HepG2 (cell line): ENCODE measurements at regions not wholly inside any gene's neighbourhood (a gene's known extent, or its start where the extent isn't known, plus 50 kb on each side); places are given as distances from the start of the nearest gene placed in this dataset.

Experiments
- ESRRA ChIP-seq: sonication (generic); formaldehyde crosslinking; IDR thresholded peaks from 2 replicates; pipeline ENCODE4 v1.5.1; 2020; ENCODE audit warnings: mild to moderate bottlenecking, low read depth, missing genetic modification reagents
- FOXA1 ChIP-seq, 2 experiments: fragments of 450-650 bp in 1 of 2; sonication (generic) in 1 of 2; formaldehyde crosslinking in 1 of 2; IDR thresholded peaks; 2 replicates each; pipeline versions ENCODE4 v1.4.0 to v1.6.1; 2016 to 2020; ENCODE audit warnings: missing genetic modification reagents in 1 of 2
- KIAA2018 ChIP-seq: sonication (generic); formaldehyde crosslinking; IDR thresholded peaks from 2 replicates; pipeline ENCODE4 v1.5.0; 2020; ENCODE audit warnings: mild to moderate bottlenecking, missing genetic modification reagents, borderline replicate concordance
- MYPOP ChIP-seq: sonication (generic); formaldehyde crosslinking; IDR thresholded peaks from 2 replicates; pipeline ENCODE4 v1.8.1; 2023; ENCODE audit warnings: mild to moderate bottlenecking, moderate library complexity, missing genetic modification reagents
- PRDM15 ChIP-seq: sonication (generic); formaldehyde crosslinking; IDR thresholded peaks from 2 replicates; pipeline ENCODE4 v1.4.0; 2020; ENCODE audit warnings: missing genetic modification reagents
- ZBTB3 ChIP-seq: sonication (generic); formaldehyde crosslinking; IDR thresholded peaks from 2 replicates; pipeline ENCODE4 v1.4.0; 2020; ENCODE audit warnings: low read depth, mild to moderate bottlenecking, moderate library complexity, missing genetic modification reagents, borderline replicate concordance
- ZMYM4 ChIP-seq: sonication (generic); formaldehyde crosslinking; IDR thresholded peaks from 2 replicates; pipeline ENCODE4 v1.8.1; 2023; ENCODE audit warnings: mild to moderate bottlenecking, missing genetic modification reagents
- ZNF563 ChIP-seq: sonication (generic); formaldehyde crosslinking; IDR thresholded peaks from 2 replicates; pipeline ENCODE4 v1.8.0; 2022; ENCODE audit warnings: mild to moderate bottlenecking, moderate library complexity, missing genetic modification reagents

GRCh38 chr20:23152308-23152892, 66.3 kb upstream of the CD93 start (continued):
- TF ChIP-seq KIAA2018 (no peak), ZBTB3 (CRISPR knock-in tag) (no peak), PRDM15 (CRISPR knock-in tag) (no peak), ZMYM4 (CRISPR knock-in tag) (peak; percentile 59; the same call in 1 of the 2 replicates), FOXA1 (IDR thresholded peaks at IDR 0.05) (no peak), FOXA1 (CRISPR knock-in tag; IDR thresholded peaks at IDR 0.05) (0 out of 2 replicates have a peak, but pooled peaks have one; percentile 24), MYPOP (CRISPR knock-in tag) (no peak), ESRRA (peak; percentile 63; the same call in 1 of the 2 replicates), ZNF563 (CRISPR knock-in tag) (peak; percentile 47; the same call in 1 of the 2 replicates)
